Epithelial cell of prostate (primary cell): ENCODE measurements at regions not wholly inside any gene's neighbourhood (a gene's known extent, or its start where the extent isn't known, plus 50 kb on each side); places are given as distances from the start of the nearest gene placed in this dataset.
A peak's percentile ranks its signal among the peaks of the same experiment; 100 is the strongest.

Experiments used
- DNase-seq: peaks from one replicate; pipeline ENCODE4 v3.0.0-alpha.2; 2011; ENCODE audit warnings: low read depth, low spot score
- H3K27ac ChIP-seq: fragments of 450-650 bp; 2 replicates; pipeline ENCODE4 v1.5.1; 2017; ENCODE audit warnings: mild to moderate bottlenecking

- no peak for DNase-seq
- H3K27ac ChIP-seq: no peak overlapping the region
Observed at GRCh38 chr5:171644536-171644935, 141.1 kb upstream of the SMIM23 start.

GRCh38 chr5:171646102-171647042 lies 139.2 kb upstream of the SMIM23 start:
- no peak for DNase-seq
- H3K27ac ChIP-seq: no peak overlapping the region

- no peak for DNase-seq
- no peak overlapping the region for H3K27ac ChIP-seq
Observed at GRCh38 chr5:171647043-171647903, 138.3 kb upstream of the SMIM23 start.

- no peak overlapping the region for H3K27ac ChIP-seq
- DNase-seq: no peak
Observed at GRCh38 chr5:171647904-171648260, 137.7 kb upstream of the SMIM23 start.

- H3K27ac ChIP-seq: no peak overlapping the region
- DNase-seq: no peak
Observed at GRCh38 chr5:171648279-171649074, 137.1 kb upstream of the SMIM23 start.

- DNase-seq: no peak
Observed at GRCh38 chr5:171649075-171649401, 136.6 kb upstream of the SMIM23 start.

GRCh38 chr5:171650597-171650996 lies 135.0 kb upstream of the SMIM23 start:
- DNase-seq: no peak
- H3K27ac ChIP-seq: no peak overlapping the region

More at GRCh38 chr5:171649075-171649401, 136.6 kb upstream of the SMIM23 start:
- no peak overlapping the region for H3K27ac ChIP-seq

GRCh38 chr5:171651102-171651501 lies 134.5 kb upstream of the SMIM23 start:
- DNase-seq: no peak
- no peak overlapping the region for H3K27ac ChIP-seq

GRCh38 chr5:171654881-171655280 lies 130.7 kb upstream of the SMIM23 start:
- DNase-seq: no peak
- no peak overlapping the region for H3K27ac ChIP-seq

- DNase-seq: no peak
- H3K27ac ChIP-seq: no peak overlapping the region
Observed at GRCh38 chr5:171657473-171657872, 128.1 kb upstream of the SMIM23 start.

GRCh38 chr5:171659896-171660295 lies 125.7 kb upstream of the SMIM23 start:
- no peak overlapping the region for H3K27ac ChIP-seq
- DNase-seq: no peak

GRCh38 chr5:171660434-171660833 lies 125.2 kb upstream of the SMIM23 start:
- no peak for DNase-seq
- no peak overlapping the region for H3K27ac ChIP-seq

GRCh38 chr5:171661143-171661542 lies 124.5 kb upstream of the SMIM23 start:
- DNase-seq: no peak
- H3K27ac ChIP-seq: no peak overlapping the region

- H3K27ac ChIP-seq: no peak overlapping the region
- DNase-seq: no peak
Observed at GRCh38 chr5:171663311-171664085, 122.1 kb upstream of the SMIM23 start.

- no peak overlapping the region for H3K27ac ChIP-seq
- no peak for DNase-seq
Observed at GRCh38 chr5:171664489-171664888, 121.1 kb upstream of the SMIM23 start.

GRCh38 chr5:171666815-171667214 lies 118.8 kb upstream of the SMIM23 start:
- no peak overlapping the region for H3K27ac ChIP-seq
- DNase-seq: no peak

GRCh38 chr5:171667341-171668096 lies 118.1 kb upstream of the SMIM23 start:
- no peak overlapping the region for H3K27ac ChIP-seq
- peak; percentile 12 for DNase-seq

- no peak overlapping the region for H3K27ac ChIP-seq
- no peak for DNase-seq
Observed at GRCh38 chr5:171668097-171668412, 117.6 kb upstream of the SMIM23 start.

- H3K27ac ChIP-seq: no peak overlapping the region
- DNase-seq: no peak
Observed at GRCh38 chr5:171669571-171669970, 116.0 kb upstream of the SMIM23 start.
